ENCODE measurements at regions not wholly inside any gene's neighbourhood (a gene's known extent, or its start where the extent isn't known, plus 50 kb on each side); places are given as distances from the start of the nearest gene placed in this dataset.

GRCh38 chr12:125902991-125903390 is 837.8 kb downstream of the AACS start:
- DNase-seq (ENCODE audit: low read depth), result no peak
- no peak overlapping the region for H3K4me3 ChIP-seq (ENCODE audit: control insufficient read depth, low read depth, low read length)
- TF ChIP-seq CTCF (IDR thresholded peaks at IDR 0.05; ENCODE audit: control insufficient read depth, insufficient read depth, low read depth, low read length, missing control alignments), result no peak

GRCh38 chr12:125907351-125907750 is 842.1 kb downstream of the AACS start:
- DNase-seq (ENCODE audit: low read depth), result no peak
- H3K4me3 ChIP-seq (ENCODE audit: control insufficient read depth, low read depth, low read length), result no peak overlapping the region
- TF ChIP-seq CTCF (IDR thresholded peaks at IDR 0.05; ENCODE audit: control insufficient read depth, insufficient read depth, low read depth, low read length, missing control alignments), result no peak

- no peak overlapping the region for H3K4me3 ChIP-seq (ENCODE audit: control insufficient read depth, low read depth, low read length)
- DNase-seq (ENCODE audit: low read depth), result no peak
- no peak for TF ChIP-seq CTCF (IDR thresholded peaks at IDR 0.05; ENCODE audit: control insufficient read depth, insufficient read depth, low read depth, low read length, missing control alignments)
Observed at GRCh38 chr12:125919856-125920470, 854.7 kb downstream of the AACS start.

- no peak for DNase-seq (ENCODE audit: low read depth)
- no peak for TF ChIP-seq CTCF (IDR thresholded peaks at IDR 0.05; ENCODE audit: control insufficient read depth, insufficient read depth, low read depth, low read length, missing control alignments)
- no peak overlapping the region for H3K4me3 ChIP-seq (ENCODE audit: control insufficient read depth, low read depth, low read length)
Observed at GRCh38 chr12:125922330-125922729, 857.1 kb downstream of the AACS start.

GRCh38 chr12:125936502-125936901 is 871.3 kb downstream of the AACS start:
- DNase-seq (ENCODE audit: low read depth), result no peak
- no peak for TF ChIP-seq CTCF (IDR thresholded peaks at IDR 0.05; ENCODE audit: control insufficient read depth, insufficient read depth, low read depth, low read length, missing control alignments)
- no peak overlapping the region for H3K4me3 ChIP-seq (ENCODE audit: control insufficient read depth, low read depth, low read length)

- H3K4me3 ChIP-seq (ENCODE audit: control insufficient read depth, low read depth, low read length), result no peak overlapping the region
- no peak for TF ChIP-seq CTCF (IDR thresholded peaks at IDR 0.05; ENCODE audit: control insufficient read depth, insufficient read depth, low read depth, low read length, missing control alignments)
- DNase-seq (ENCODE audit: low read depth), result no peak
Observed at GRCh38 chr12:125944446-125944845, 879.2 kb downstream of the AACS start.

- H3K4me3 ChIP-seq (ENCODE audit: control insufficient read depth, low read depth, low read length), result no peak overlapping the region
- DNase-seq (ENCODE audit: low read depth), result no peak
- TF ChIP-seq CTCF (IDR thresholded peaks at IDR 0.05; ENCODE audit: control insufficient read depth, insufficient read depth, low read depth, low read length, missing control alignments), result no peak
Observed at GRCh38 chr12:125949471-125949870, 884.2 kb downstream of the AACS start.
